H1 (cell line): ENCODE measurements at regions not wholly inside any gene's neighbourhood (a gene's known extent, or its start where the extent isn't known, plus 50 kb on each side); places are given as distances from the start of the nearest gene placed in this dataset.

Source experiments
- CTCF ChIA-PET: fragments of 300-600 bp; sonication (Branson Sonifier 250); formaldehyde crosslinking; loops from one replicate; lab custom pipeline; 2021; ENCODE audit not compliant: partially characterized antibody; lab: Charles Lee
- POLR2A ChIA-PET: fragments of 300-600 bp; sonication (Branson Sonifier 250); formaldehyde crosslinking; loops from one replicate; lab custom pipeline; 2021; ENCODE audit warnings: inconsistent platforms; ENCODE audit not compliant: partially characterized antibody; lab: Charles Lee
- DNase-seq, 2 experiments: peaks; one replicate each; pipeline versions ENCODE4 v3.0.0 to v3.0.0-alpha.2; 2010 to 2022; ENCODE audit warnings: low spot score in 2 of 2, low read depth in 1 of 2, mixed read lengths in 1 of 2
- FAIRE-seq: peaks from 2 replicates; lab custom pipeline; 2011; peaks lifted over from hg19 to GRCh38; lab: Jason Lieb, UNC
- H2AFZ ChIP-seq: 2 replicates; pipeline ENCODE4 v1.8.1; 2012; ENCODE audit warnings: low read length, inconsistent platforms
- H2AK5ac ChIP-seq: 2 replicates; pipeline ENCODE4 v1.6.1; 2013; ENCODE audit warnings: low read depth, low read length
- H2BK120ac ChIP-seq: replicated peaks from 2 replicates; pipeline ENCODE3; 2013; ENCODE audit warnings: low read depth, low read length, inconsistent platforms
- H2BK12ac ChIP-seq: 2 replicates; pipeline ENCODE4 v1.6.1; 2013; ENCODE audit warnings: low read depth, low read length
- H2BK15ac ChIP-seq: 2 replicates; pipeline ENCODE4 v1.6.1; 2013; ENCODE audit warnings: low read length
- H2BK20ac ChIP-seq: 2 replicates; pipeline ENCODE4 v1.6.1; 2013; ENCODE audit warnings: low read length
- H2BK5ac ChIP-seq: 2 replicates; pipeline ENCODE4 v1.6.1; 2013; ENCODE audit warnings: low read depth, low read length
- H3K14ac ChIP-seq: 2 replicates; pipeline ENCODE4 v1.6.1; 2013; ENCODE audit warnings: inconsistent platforms; ENCODE audit not compliant: insufficient read length
- H3K18ac ChIP-seq: 2 replicates; pipeline ENCODE4 v1.6.1; 2013; ENCODE audit warnings: low read length; ENCODE audit errors: extremely low read depth
- H3K23ac ChIP-seq: 2 replicates; pipeline ENCODE4 v1.6.1; 2013; ENCODE audit warnings: inconsistent platforms; ENCODE audit not compliant: insufficient read length
- H3K23me2 ChIP-seq: 2 replicates; pipeline ENCODE4 v1.6.1; 2013; ENCODE audit warnings: low read depth, low read length
- H3K27ac ChIP-seq: 2 replicates; pipeline ENCODE4 v1.6.1; 2011; ENCODE audit warnings: low read depth, low read length, inconsistent platforms
- H3K27me3 ChIP-seq, 4 experiments: replicated peaks in 1 of 4; 1 replicate in 1 of 4; 2 replicates in 3 of 4; pipeline versions ENCODE4 v1.6.1 to v1.8.1; 2011 to 2013; ENCODE audit warnings: low read length in 3 of 4, mild to moderate bottlenecking in 3 of 4, inconsistent platforms in 2 of 4, mixed read lengths in 2 of 4, moderate library complexity in 1 of 4; ENCODE audit not compliant: control insufficient read depth in 3 of 4, insufficient read depth in 3 of 4; ENCODE audit errors: extremely low read depth in 1 of 4
- H3K36me3 ChIP-seq, 4 experiments: 2 replicates each; pipeline versions ENCODE4 v1.6.1 to v1.8.1; 2011 to 2013; ENCODE audit warnings: mild to moderate bottlenecking in 4 of 4, low read length in 3 of 4, moderate library complexity in 2 of 4, control low read depth in 1 of 4, inconsistent platforms in 1 of 4; ENCODE audit not compliant: insufficient read depth in 4 of 4, control insufficient read depth in 2 of 4
- H3K4ac ChIP-seq: replicated peaks from 2 replicates; pipeline ENCODE3; 2013; ENCODE audit warnings: low read length, low read depth, mixed read lengths, inconsistent platforms; ENCODE audit not compliant: insufficient read length
- H3K4me1 ChIP-seq, 4 experiments: replicated peaks in 1 of 4; 1 replicate in 1 of 4; 2 replicates in 3 of 4; pipeline versions ENCODE4 v1.6.1 to v1.8.1; 2011 to 2013; ENCODE audit warnings: low read length in 3 of 4, inconsistent platforms in 2 of 4, mixed read lengths in 1 of 4; ENCODE audit not compliant: insufficient read depth in 4 of 4, control insufficient read depth in 3 of 4
- H3K4me2 ChIP-seq, 2 experiments: 2 replicates each; pipeline versions ENCODE4 v1.6.1 to v1.8.1; 2011 to 2013; ENCODE audit warnings: low read depth in 2 of 2, low read length in 2 of 2, control low read depth in 1 of 2, inconsistent platforms in 1 of 2, mild to moderate bottlenecking in 1 of 2; ENCODE audit not compliant: insufficient read depth in 1 of 2
- H3K4me3 ChIP-seq, 4 experiments: fragments of 200-600, 300-600 bp in 1 of 4; sonication (generic), shearing (Covaris generic), sonication (Bioruptor Twin) in 1 of 4; 2 replicates each; pipeline versions ENCODE4 v1.5.1 to v1.8.1; 2011 to 2016; ENCODE audit warnings: low read length in 4 of 4, low read depth in 3 of 4, control low read depth in 2 of 4, inconsistent platforms in 2 of 4, mild to moderate bottlenecking in 2 of 4, mixed read lengths in 1 of 4, moderate library complexity in 1 of 4; ENCODE audit not compliant: insufficient read depth in 2 of 4; ENCODE audit errors: extremely low read depth in 1 of 4
- H3K56ac ChIP-seq: replicated peaks from 2 replicates; pipeline ENCODE3; 2013; ENCODE audit warnings: low read depth, mild to moderate bottlenecking, mixed read lengths, low read length, inconsistent platforms; ENCODE audit not compliant: insufficient read length
- H3K79me1 ChIP-seq: 2 replicates; pipeline ENCODE4 v1.6.1; 2013; ENCODE audit warnings: low read depth, low read length, control low read depth
- H3K79me2 ChIP-seq, 2 experiments: 2 replicates each; pipeline versions ENCODE4 v1.6.1 to v1.8.1; 2012 to 2013; ENCODE audit warnings: low read length in 2 of 2, mild to moderate bottlenecking in 2 of 2, inconsistent platforms in 1 of 2; ENCODE audit not compliant: insufficient read depth in 2 of 2, control insufficient read depth in 1 of 2
- H3K9ac ChIP-seq, 4 experiments: replicated peaks in 1 of 4; 1 replicate in 1 of 4; 2 replicates in 3 of 4; pipeline versions ENCODE4 v1.6.1 to v1.8.1; 2011 to 2013; ENCODE audit warnings: low read depth in 3 of 4, low read length in 3 of 4, control low read depth in 2 of 4, mild to moderate bottlenecking in 2 of 4, moderate library complexity in 2 of 4, inconsistent platforms in 1 of 4; ENCODE audit errors: extremely low read depth in 1 of 4
- H3K9me3 ChIP-seq, 2 experiments: 2 replicates each; pipeline versions ENCODE4 v1.6.1 to v1.8.1; 2012 to 2013; ENCODE audit warnings: mild to moderate bottlenecking in 2 of 2, moderate library complexity in 2 of 2, control low read depth in 1 of 2, inconsistent platforms in 1 of 2, low read depth in 1 of 2, low read length in 1 of 2, mixed read lengths in 1 of 2; ENCODE audit not compliant: insufficient read depth in 2 of 2
- H4K20me1 ChIP-seq, 2 experiments: replicated peaks in 1 of 2; 2 replicates each; pipeline versions ENCODE3 to v1.8.1; 2011 to 2013; ENCODE audit warnings: inconsistent platforms in 2 of 2, low read length in 2 of 2, mild to moderate bottlenecking in 1 of 2; ENCODE audit not compliant: insufficient read depth in 2 of 2, control insufficient read depth in 1 of 2
- H4K5ac ChIP-seq: 2 replicates; pipeline ENCODE4 v1.6.1; 2013; ENCODE audit warnings: low read length, low read depth, mixed read lengths, inconsistent platforms; ENCODE audit not compliant: insufficient read length
- H4K8ac ChIP-seq: 2 replicates; pipeline ENCODE4 v1.8.0; 2013; ENCODE audit warnings: mild to moderate bottlenecking, moderate library complexity, low read length, inconsistent platforms; ENCODE audit not compliant: insufficient read depth; ENCODE audit errors: extremely low read depth
- H4K91ac ChIP-seq: replicated peaks from 2 replicates; pipeline ENCODE3; 2013; ENCODE audit warnings: low read length, mixed read lengths, inconsistent platforms; ENCODE audit not compliant: insufficient read length
- ASH2L ChIP-seq: fragments of 200-600, 300-600 bp; sonication (generic); IDR thresholded peaks from one replicate; pipeline ENCODE4 v1.7.1; 2017; ENCODE audit warnings: low read length
- ATF3 ChIP-seq: IDR thresholded peaks from 2 replicates; pipeline ENCODE4 v1.6.1; 2011; ENCODE audit warnings: low read depth, mild to moderate bottlenecking, low read length; ENCODE audit not compliant: insufficient read depth
- BACH1 ChIP-seq: IDR thresholded peaks from 2 replicates; pipeline ENCODE4 v1.6.1; 2012; ENCODE audit warnings: low read length, improper control_type of control experiment
- GTF2F1 ChIP-seq: IDR thresholded peaks from 2 replicates; pipeline ENCODE4 v1.6.1; 2012; ENCODE audit warnings: low read depth, low read length, improper control_type of control experiment, borderline replicate concordance
- JUND ChIP-seq: IDR thresholded peaks from 2 replicates; pipeline ENCODE4 v1.6.1; 2011; ENCODE audit warnings: mild to moderate bottlenecking, improper control_type of control experiment, low read length
- KDM1A ChIP-seq: fragments of 200-600, 300-600 bp; sonication (generic); IDR thresholded peaks from 2 replicates; pipeline ENCODE4 v1.7.1; 2016; ENCODE audit warnings: mild to moderate bottlenecking, low read length, borderline replicate concordance
- POLR2A ChIP-seq, 2 experiments: IDR thresholded peaks; 1 replicate in 1 of 2; 2 replicates in 1 of 2; pipeline ENCODE4 v1.6.1; 2011; ENCODE audit warnings: low read depth in 2 of 2, low read length in 2 of 2, mild to moderate bottlenecking in 2 of 2; ENCODE audit errors: control extremely low read depth in 1 of 2
- RNF2 ChIP-seq: fragments of 200-900, 300-1000 bp; sonication (generic); IDR thresholded peaks from 2 replicates; pipeline ENCODE4 v1.7.1; 2016; ENCODE audit warnings: borderline replicate concordance, low read depth, mild to moderate bottlenecking, antibody characterized with exemption, low read length; ENCODE audit not compliant: poor library complexity, severe bottlenecking; ENCODE audit errors: missing control alignments
- SP1 ChIP-seq: IDR thresholded peaks from 2 replicates; pipeline ENCODE4 v1.6.1; 2011; ENCODE audit warnings: low read depth, low read length
- SP2 ChIP-seq: IDR thresholded peaks from 2 replicates; pipeline ENCODE4 v1.6.1; 2012; ENCODE audit warnings: mild to moderate bottlenecking, low read length, inconsistent platforms
- SRF ChIP-seq: IDR thresholded peaks from 2 replicates; pipeline ENCODE4 v1.6.1; 2011; ENCODE audit warnings: mild to moderate bottlenecking, low read depth, low read length, moderate library complexity
- SUZ12 ChIP-seq: fragments of 200-600 bp; sonication (generic); IDR thresholded peaks from 2 replicates; pipeline ENCODE4 v1.6.1; 2012; ENCODE audit warnings: mild to moderate bottlenecking, inconsistent platforms, low read length, moderate library complexity, mixed read lengths
- USF2 ChIP-seq: IDR thresholded peaks from 2 replicates; pipeline ENCODE4 v1.6.1; 2011; ENCODE audit warnings: low read length, improper control_type of control experiment
- WGBS, 2 experiments: shearing (Covaris generic) in 1 of 2; methylation state at CpG; one replicate each; pipeline versions ENCODE4 v1.1.6 to v1.1.7; 2013 to 2015; ENCODE audit warnings: low lambda C conversion rate in 2 of 2, mixed read lengths in 2 of 2, inconsistent platforms in 1 of 2, low coverage in 1 of 2, missing lambda C conversion rate in 1 of 2; ENCODE audit not compliant: insufficient replicate concordance in 2 of 2, insufficient coverage in 1 of 2, insufficient read length in 1 of 2; ENCODE audit errors: extremely low coverage in 1 of 2, missing lambda C conversion rate in 1 of 2; 5-methylcytosine and 5-hydroxymethylcytosine counted together

- no peak overlapping the region for H3K18ac ChIP-seq
- no peaks in the 10 kb centered on the region for H3K79me1 ChIP-seq
- peaks cover 3 to 7% of the 10 kb centered on the region in 2 experiments; a peak in 3 of 4 replicates for H3K9me3 ChIP-seq
- no peak overlapping the region for H2BK120ac ChIP-seq
- no peak overlapping the region for H2AFZ ChIP-seq
- no peak overlapping the region for H4K8ac ChIP-seq
- H4K5ac ChIP-seq = no peak overlapping the region
- H2AK5ac ChIP-seq = no peak overlapping the region
- no peak overlapping the region for H3K27ac ChIP-seq
- no peaks in the 10 kb centered on the region for H3K79me2 ChIP-seq
- no peak overlapping the region for H2BK12ac ChIP-seq
- no peak overlapping the region for H2BK5ac ChIP-seq
- H4K20me1 ChIP-seq = no peaks in the 10 kb centered on the region
- H2BK20ac ChIP-seq = no peak overlapping the region
- FAIRE-seq (no peak), DNase-seq (no peak)
- no peaks in the 10 kb centered on the region; the same call in 1 of the 2 replicates for H3K23me2 ChIP-seq
- no peak overlapping the region for H3K23ac ChIP-seq
- WGBS, 2 experiments = 92% methylated on average over 1 of the region's 1 CpG; no CpG with 5 or more reads in 1 of the 2 experiments
- peaks cover under 1 to 2% (median 2%) of the 10 kb centered on the region in 4 experiments; a peak in 5 of 8 replicates for H3K36me3 ChIP-seq
- no peak overlapping the region for H3K9ac ChIP-seq
- ChIA-PET CTCF (interaction anchor here (4.4 kb wide), 1 partner anchor 11 kb away, joined by 11 read pairs; no protein-coding TSS in a partner anchor), POLR2A (no interaction called here)
- H3K27me3 ChIP-seq = no peaks in the 10 kb centered on the region
- no peak overlapping the region for H3K14ac ChIP-seq
- H2BK15ac ChIP-seq = no peak overlapping the region
- H3K4ac ChIP-seq = no peak overlapping the region
- no peak overlapping the region for H4K91ac ChIP-seq
- H3K56ac ChIP-seq = no peak overlapping the region
- H3K4me2 ChIP-seq = no peak overlapping the region
- H3K4me1 ChIP-seq = no peaks in the 10 kb centered on the region
- H3K4me3 ChIP-seq = no peak overlapping the region
- TF ChIP-seq USF2 = no peak
- TF ChIP-seq SUZ12 = no peak
- no peak for TF ChIP-seq BACH1
- no peak for TF ChIP-seq SP2
- TF ChIP-seq SRF = no peak
- TF ChIP-seq ASH2L = no peak
- TF ChIP-seq JUND = no peak
- no peak for TF ChIP-seq SP1
- TF ChIP-seq KDM1A = no peak
- TF ChIP-seq ATF3 = no peak
- no peak for TF ChIP-seq RNF2
- TF ChIP-seq GTF2F1 = no peak
- TF ChIP-seq POLR2A (IDR thresholded peaks at IDR 0.05; ENCODE audit: control extremely low read depth in 1 of 2, low read depth in 2 of 2, low read length in 2 of 2) = no peak
These were observed 669.3 kb upstream of the MBL2 start for GRCh38 chr10:53441843-53442242.
